Suprapubic skin (tissue), 3 donors: ENCODE measurements at regions not wholly inside any gene's neighbourhood (a gene's known extent, or its start where the extent isn't known, plus 50 kb on each side); places are given as distances from the start of the nearest gene placed in this dataset.

ENCODE experiments used
- POLR2A ChIP-seq, 2 donors: fragments of 450-650 bp; IDR thresholded peaks; one replicate each; pipeline ENCODE4 v1.6.1; 2017; ENCODE audit warnings: antibody characterized with exemption in 2 of 2, mild to moderate bottlenecking in 2 of 2, moderate library complexity in 2 of 2
- TF ChIP-seq, protein P1 (sequence below), 2 donors: fragments of 200-600 bp in 1 of 2; fragments of 450-650 bp in 1 of 2; sonication (generic) in 1 of 2; IDR thresholded peaks; one replicate each; pipeline ENCODE4 v1.5.1; 2016 to 2019; ENCODE audit warnings: antibody characterized with exemption in 2 of 2, mild to moderate bottlenecking in 1 of 2, moderate library complexity in 1 of 2

DNA sequence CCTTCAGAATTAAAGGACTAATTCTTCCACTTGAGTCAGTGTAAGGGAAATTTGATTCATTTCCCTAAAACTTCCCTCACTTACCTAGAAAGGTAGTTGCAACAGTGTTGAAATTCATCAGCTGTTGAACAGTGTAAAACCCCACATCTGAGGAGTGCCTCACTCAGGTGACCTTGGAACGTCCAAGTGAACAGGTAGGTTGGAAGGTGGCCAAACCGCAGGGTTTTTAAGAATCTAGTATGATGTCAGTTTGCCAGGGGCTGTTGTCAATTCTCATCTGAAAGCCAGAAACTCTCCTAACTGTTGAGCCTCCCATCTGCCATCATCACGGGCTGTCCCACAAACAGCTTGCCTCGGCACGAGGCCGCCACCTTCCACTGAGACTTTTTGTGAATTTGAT lies 105.7 kb downstream of the TMEM174 start:
- TF ChIP-seq, protein P1, sequence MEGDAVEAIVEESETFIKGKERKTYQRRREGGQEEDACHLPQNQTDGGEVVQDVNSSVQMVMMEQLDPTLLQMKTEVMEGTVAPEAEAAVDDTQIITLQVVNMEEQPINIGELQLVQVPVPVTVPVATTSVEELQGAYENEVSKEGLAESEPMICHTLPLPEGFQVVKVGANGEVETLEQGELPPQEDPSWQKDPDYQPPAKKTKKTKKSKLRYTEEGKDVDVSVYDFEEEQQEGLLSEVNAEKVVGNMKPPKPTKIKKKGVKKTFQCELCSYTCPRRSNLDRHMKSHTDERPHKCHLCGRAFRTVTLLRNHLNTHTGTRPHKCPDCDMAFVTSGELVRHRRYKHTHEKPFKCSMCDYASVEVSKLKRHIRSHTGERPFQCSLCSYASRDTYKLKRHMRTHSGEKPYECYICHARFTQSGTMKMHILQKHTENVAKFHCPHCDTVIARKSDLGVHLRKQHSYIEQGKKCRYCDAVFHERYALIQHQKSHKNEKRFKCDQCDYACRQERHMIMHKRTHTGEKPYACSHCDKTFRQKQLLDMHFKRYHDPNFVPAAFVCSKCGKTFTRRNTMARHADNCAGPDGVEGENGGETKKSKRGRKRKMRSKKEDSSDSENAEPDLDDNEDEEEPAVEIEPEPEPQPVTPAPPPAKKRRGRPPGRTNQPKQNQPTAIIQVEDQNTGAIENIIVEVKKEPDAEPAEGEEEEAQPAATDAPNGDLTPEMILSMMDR (IDR thresholded peaks at IDR 0.05) = no peak
- TF ChIP-seq POLR2A (IDR thresholded peaks at IDR 0.05) = no peak
